ENCODE measurements at regions not wholly inside any gene's neighbourhood (a gene's known extent, or its start where the extent isn't known, plus 50 kb on each side); places are given as distances from the start of the nearest gene placed in this dataset.

GRCh38 chr21:16865632-16866031 lies 647.2 kb upstream of the CXADR start:
- no peaks in the 10 kb centered on the region for H3K36me3 ChIP-seq (ENCODE audit: control insufficient read depth, insufficient read depth, low read length)
- H3K36me3 Mint-ChIP-seq (ENCODE audit: insufficient read depth, unreplicated experiment) = no peaks in the 10 kb centered on the region
- H3K9me3 ChIP-seq = no peaks in the 10 kb centered on the region
- POLR2A ChIA-PET = no interaction called here
- DNase-seq = no peak
- no peak overlapping the region for H3K4me3 Mint-ChIP-seq (ENCODE audit: unreplicated experiment)
- no peaks in the 10 kb centered on the region for H3K27me3 ChIP-seq (replicated peaks; ENCODE audit: control insufficient read depth, insufficient read depth, low read length)
- no peak for TF ChIP-seq CTCF (IDR thresholded peaks at IDR 0.05; ENCODE audit: insufficient read depth in 1 of 2, low read depth in 1 of 2, low read length in 1 of 2, severe bottlenecking in 1 of 2, unreplicated experiment in 1 of 2)
- intact Hi-C loops (cut with micrococcal nuclease; ENCODE audit: unreplicated experiment) = no loop called here
- BruUV-seq (replicated peaks) = no TSS peak
- CTCF ChIA-PET = no interaction called here
- H3K27me3 Mint-ChIP-seq (ENCODE audit: insufficient read depth, unreplicated experiment) = no peaks in the 10 kb centered on the region
- no peak overlapping the region for H3K4me3 ChIP-seq (ENCODE audit: low read depth, low read length)
- H3K4me1 ChIP-seq = no peaks in the 10 kb centered on the region
- no peaks in the 10 kb centered on the region for H3K4me1 Mint-ChIP-seq (ENCODE audit: low read depth, unreplicated experiment)
- no peaks in the 10 kb centered on the region for H3K9me3 Mint-ChIP-seq (ENCODE audit: unreplicated experiment)
- H3K27ac Mint-ChIP-seq (ENCODE audit: unreplicated experiment) = no peak overlapping the region

DNA sequence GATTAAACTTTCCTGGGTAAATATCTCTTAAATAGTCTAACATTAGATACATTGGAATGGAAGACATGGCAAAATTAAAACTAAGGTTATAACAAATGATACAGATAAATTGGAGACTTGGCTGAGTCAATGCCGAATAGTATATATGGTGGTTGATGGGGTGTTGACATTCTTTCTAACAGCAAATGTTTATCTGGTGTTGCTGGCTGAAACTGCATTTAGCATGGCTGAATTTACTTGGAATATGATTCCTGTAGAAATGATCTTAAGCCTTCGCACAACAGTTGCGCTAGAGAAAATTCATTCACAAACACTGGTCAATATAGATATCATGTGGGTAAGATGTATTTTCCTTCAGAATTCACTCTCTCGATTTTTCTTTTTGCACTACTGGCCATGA lies 646.0 kb upstream of the CXADR start:
- TF ChIP-seq CTCF (IDR thresholded peaks at IDR 0.05; ENCODE audit: insufficient read depth in 1 of 2, low read depth in 1 of 2, low read length in 1 of 2, severe bottlenecking in 1 of 2, unreplicated experiment in 1 of 2) = no peak
- H3K36me3 ChIP-seq (ENCODE audit: control insufficient read depth, insufficient read depth, low read length) = no peaks in the 10 kb centered on the region
- Mint-ChIP-seq H3K9me3 (ENCODE audit: unreplicated experiment) (no peaks in the 10 kb centered on the region), H3K4me1 (ENCODE audit: low read depth, unreplicated experiment) (no peaks in the 10 kb centered on the region), H3K36me3 (ENCODE audit: insufficient read depth, unreplicated experiment) (no peaks in the 10 kb centered on the region), H3K4me3 (ENCODE audit: unreplicated experiment) (no peak overlapping the region), H3K27ac (ENCODE audit: unreplicated experiment) (no peak overlapping the region), H3K27me3 (ENCODE audit: insufficient read depth, unreplicated experiment) (no peaks in the 10 kb centered on the region)
- H3K9me3 ChIP-seq = no peaks in the 10 kb centered on the region
- no peaks in the 10 kb centered on the region for H3K4me1 ChIP-seq
- POLR2A ChIA-PET = no interaction called here
- no peak overlapping the region for H3K4me3 ChIP-seq (ENCODE audit: low read depth, low read length)
- BruUV-seq (replicated peaks) = no TSS peak
- CTCF ChIA-PET = no interaction called here
- intact Hi-C loops (cut with micrococcal nuclease; ENCODE audit: unreplicated experiment) = no loop called here
- H3K27me3 ChIP-seq (replicated peaks; ENCODE audit: control insufficient read depth, insufficient read depth, low read length) = no peaks in the 10 kb centered on the region
- DNase-seq = no peak

- H3K4me3 Mint-ChIP-seq (ENCODE audit: unreplicated experiment) = no peak overlapping the region
Measured at GRCh38 chr21:16870103-16870502, 642.7 kb upstream of the CXADR start.

More at GRCh38 chr21:16870103-16870502, 642.7 kb upstream of the CXADR start:
- no peak for DNase-seq
- H3K9me3 Mint-ChIP-seq (ENCODE audit: unreplicated experiment) = no peaks in the 10 kb centered on the region
- H3K27ac Mint-ChIP-seq (ENCODE audit: unreplicated experiment) = no peak overlapping the region
- H3K27me3 Mint-ChIP-seq (ENCODE audit: insufficient read depth, unreplicated experiment) = no peaks in the 10 kb centered on the region
- no peaks in the 10 kb centered on the region for H3K9me3 ChIP-seq
- intact Hi-C loops (cut with micrococcal nuclease; ENCODE audit: unreplicated experiment) = no loop called here
- no peaks in the 10 kb centered on the region for H3K4me1 Mint-ChIP-seq (ENCODE audit: low read depth, unreplicated experiment)
- H3K4me1 ChIP-seq = no peaks in the 10 kb centered on the region
- CTCF ChIA-PET = no interaction called here
- H3K27me3 ChIP-seq (replicated peaks; ENCODE audit: control insufficient read depth, insufficient read depth, low read length) = no peaks in the 10 kb centered on the region
- H3K4me3 ChIP-seq (ENCODE audit: low read depth, low read length) = no peak overlapping the region
- POLR2A ChIA-PET = no interaction called here
- no peaks in the 10 kb centered on the region for H3K36me3 Mint-ChIP-seq (ENCODE audit: insufficient read depth, unreplicated experiment)
- TF ChIP-seq CTCF (IDR thresholded peaks at IDR 0.05; ENCODE audit: insufficient read depth in 1 of 2, low read depth in 1 of 2, low read length in 1 of 2, severe bottlenecking in 1 of 2, unreplicated experiment in 1 of 2) = no peak
- H3K36me3 ChIP-seq (ENCODE audit: control insufficient read depth, insufficient read depth, low read length) = no peaks in the 10 kb centered on the region
- BruUV-seq (replicated peaks) = no TSS peak
